Left ventricle myocardium inferior (tissue), 1 donor: ENCODE measurements at regions not wholly inside any gene's neighbourhood (a gene's known extent, or its start where the extent isn't known, plus 50 kb on each side); places are given as distances from the start of the nearest gene placed in this dataset.

Experiments used
- DNase-seq: peaks from one replicate; pipeline ENCODE4 v3.0.0-alpha.2; 2020
- H3K27ac ChIP-seq: fragments of 200-600 bp; replicated peaks from 2 replicates; pipeline ENCODE4 v1.8.0; 2021
- H3K27me3 ChIP-seq: fragments of 200-600 bp; 2 replicates; pipeline ENCODE4 v1.8.0; 2021; ENCODE audit warnings: low read depth
- H3K36me3 ChIP-seq: fragments of 200-600 bp; 2 replicates; pipeline ENCODE4 v1.8.0; 2021
- H3K4me1 ChIP-seq: fragments of 200-600 bp; 2 replicates; pipeline ENCODE4 v1.8.0; 2021
- H3K4me3 ChIP-seq: fragments of 200-600 bp; 2 replicates; pipeline ENCODE4 v1.8.0; 2021; ENCODE audit warnings: mild to moderate bottlenecking, moderate library complexity
- H3K9me3 ChIP-seq: fragments of 200-600 bp; replicated peaks from 2 replicates; pipeline ENCODE4 v1.8.0; 2021
- CTCF ChIP-seq: fragments of 200-600 bp; IDR thresholded peaks from 2 replicates; pipeline ENCODE4 v1.8.0; 2021; ENCODE audit warnings: antibody characterized with exemption, mild to moderate bottlenecking, borderline replicate concordance
- intact Hi-C: fragments of 100-400 bp; cut with micrococcal nuclease; formaldehyde crosslinking; loops from one replicate; pipeline ENCODE4 v1.11.0; 2022
- donor health status: DM: no; HTN: yes; CAD: no; lungs with severe emphysema.

- H3K36me3 ChIP-seq: no peaks in the 10 kb centered on the region
- DNase-seq: no peak
- no peaks in the 10 kb centered on the region for H3K4me1 ChIP-seq
- no peak for TF ChIP-seq CTCF
- no peaks in the 10 kb centered on the region for H3K9me3 ChIP-seq
- H3K27ac ChIP-seq: no peak overlapping the region
- intact Hi-C loops: no loop called here
- peaks cover 30% of the 10 kb centered on the region for H3K27me3 ChIP-seq
- no peak overlapping the region for H3K4me3 ChIP-seq
Observed at GRCh38 chr10:125225051-125225450, 64.7 kb upstream of the CTBP2 start.

DNA sequence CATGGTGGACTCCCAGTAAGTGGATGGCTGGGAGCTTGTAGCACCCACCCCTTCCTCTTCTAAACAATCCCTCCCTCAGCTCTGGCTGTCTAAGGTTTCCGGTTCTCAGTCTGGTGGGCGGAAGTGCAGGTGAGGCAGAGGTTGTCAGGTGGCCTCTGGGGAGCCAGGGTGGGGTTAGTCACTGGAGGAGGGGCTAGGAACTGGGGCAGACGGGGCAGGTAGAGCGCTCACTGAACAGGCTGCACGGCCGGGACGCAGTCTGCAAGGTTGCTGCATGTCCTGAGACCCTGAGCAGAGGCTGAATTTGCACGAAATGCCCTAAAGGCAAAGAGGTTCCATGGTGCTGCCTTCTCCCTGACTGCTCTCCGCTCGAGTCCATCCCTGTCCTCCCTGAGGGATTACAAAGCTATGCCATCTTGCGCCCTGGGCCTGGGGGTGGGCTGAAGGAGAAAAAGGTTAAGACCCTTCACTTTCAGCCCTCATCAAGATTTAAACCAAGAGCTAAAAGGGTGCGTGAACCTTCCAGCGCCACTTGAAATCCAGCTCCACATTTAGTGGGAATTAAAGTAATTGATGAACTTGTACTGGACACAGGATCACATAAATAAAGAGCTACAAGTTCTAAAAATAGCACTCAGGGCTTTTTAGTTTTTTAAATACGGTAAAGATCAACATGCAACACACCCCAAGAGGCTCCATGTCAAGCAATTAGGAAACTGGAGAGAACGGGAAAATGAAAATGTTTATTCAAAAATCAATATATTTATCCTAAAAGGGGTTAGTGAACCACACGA lies 62.3 kb upstream of the CTBP2 start:
- H3K4me1 ChIP-seq: no peaks in the 10 kb centered on the region
- no peaks in the 10 kb centered on the region for H3K36me3 ChIP-seq
- peaks cover 37% of the 10 kb centered on the region for H3K27me3 ChIP-seq
- intact Hi-C loops: no loop called here
- no peak for DNase-seq
- no peak overlapping the region for H3K27ac ChIP-seq
- H3K4me3 ChIP-seq: no peak overlapping the region
- no peak for TF ChIP-seq CTCF
- H3K9me3 ChIP-seq: no peaks in the 10 kb centered on the region

- Histone ChIP-seq H3K4me3 (no peak overlapping the region), H3K36me3 (no peaks in the 10 kb centered on the region), H3K27me3 (peaks cover 37% of the 10 kb centered on the region), H3K4me1 (no peaks in the 10 kb centered on the region), H3K27ac (no peak overlapping the region), H3K9me3 (no peaks in the 10 kb centered on the region)
- no peak for TF ChIP-seq CTCF
- DNase-seq: no peak
- intact Hi-C loops: no loop called here
Observed at GRCh38 chr10:125221716-125222115, 61.4 kb upstream of the CTBP2 start.

DNA sequence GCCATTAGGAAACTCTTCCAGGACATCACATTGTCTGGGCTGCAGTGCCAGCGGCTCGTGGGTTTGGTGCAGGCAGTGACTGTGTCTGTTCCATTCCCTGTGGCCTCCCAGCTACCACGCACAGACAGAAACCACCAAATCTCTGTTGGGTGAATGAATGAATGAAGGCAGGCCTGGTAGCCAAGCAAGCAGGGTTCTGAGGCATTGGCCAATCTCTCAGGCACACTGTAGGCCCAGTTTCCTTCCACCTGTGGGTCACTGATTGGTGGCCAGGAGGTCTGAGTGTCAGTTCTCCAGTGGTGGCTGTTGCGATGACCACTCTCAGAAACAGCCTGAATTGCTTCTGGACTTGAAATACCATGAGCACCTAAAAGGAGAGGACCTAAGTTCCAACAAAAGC lies 59.4 kb upstream of the CTBP2 start:
- no peak for TF ChIP-seq CTCF
- intact Hi-C loops: no loop called here
- Histone ChIP-seq H3K36me3 (no peaks in the 10 kb centered on the region), H3K27ac (no peak overlapping the region), H3K27me3 (peaks cover 37% of the 10 kb centered on the region), H3K9me3 (no peaks in the 10 kb centered on the region), H3K4me3 (no peak overlapping the region), H3K4me1 (no peaks in the 10 kb centered on the region)
- DNase-seq: no peak

GRCh38 chr10:125218967-125219366 lies 58.6 kb upstream of the CTBP2 start:
- H3K4me3 ChIP-seq: no peak overlapping the region
- no peaks in the 10 kb centered on the region for H3K36me3 ChIP-seq
- no peak overlapping the region for H3K27ac ChIP-seq
- TF ChIP-seq CTCF: no peak
- intact Hi-C loops: no loop called here
- peaks cover 4% of the 10 kb centered on the region for H3K9me3 ChIP-seq
- H3K27me3 ChIP-seq: peaks cover 37% of the 10 kb centered on the region
- no peaks in the 10 kb centered on the region for H3K4me1 ChIP-seq
- DNase-seq: no peak
